ENCODE measurements at regions not wholly inside any gene's neighbourhood (a gene's known extent, or its start where the extent isn't known, plus 50 kb on each side); places are given as distances from the start of the nearest gene placed in this dataset.

- Histone ChIP-seq H3K4me1 (ENCODE audit: control insufficient read depth, insufficient read depth, low read length) (no peaks in the 10 kb centered on the region), H3K36me3 (ENCODE audit: control insufficient read depth, insufficient read depth, low read length) (no peaks in the 10 kb centered on the region), H3K27me3 (ENCODE audit: control insufficient read depth, insufficient read depth, low read length) (no peaks in the 10 kb centered on the region), H3K27ac (ENCODE audit: low read depth, low read length) (no peak overlapping the region), H3K4me3 (ENCODE audit: low read length) (no peak overlapping the region), H3K9ac (ENCODE audit: low read length) (no peak overlapping the region)
These were observed 220.7 kb downstream of the KCNJ2 start for GRCh38 chr17:70390049-70390448.

- no peaks in the 10 kb centered on the region for H3K36me3 ChIP-seq (ENCODE audit: control insufficient read depth, insufficient read depth, low read length)
- H3K27ac ChIP-seq (ENCODE audit: low read depth, low read length): no peak overlapping the region
- H3K4me1 ChIP-seq (ENCODE audit: control insufficient read depth, insufficient read depth, low read length): no peaks in the 10 kb centered on the region
- no peak overlapping the region for H3K4me3 ChIP-seq (ENCODE audit: low read length)
- no peak overlapping the region for H3K9ac ChIP-seq (ENCODE audit: low read length)
- H3K27me3 ChIP-seq (ENCODE audit: control insufficient read depth, insufficient read depth, low read length): no peaks in the 10 kb centered on the region
These were observed 225.3 kb downstream of the KCNJ2 start for GRCh38 chr17:70394473-70395232.

- no peak overlapping the region for H3K4me3 ChIP-seq (ENCODE audit: low read length)
These were observed 236.3 kb downstream of the KCNJ2 start for GRCh38 chr17:70405492-70406220.

GRCh38 chr17:70407506-70407905 lies 238.2 kb downstream of the KCNJ2 start:
- Histone ChIP-seq H3K36me3 (ENCODE audit: control insufficient read depth, insufficient read depth, low read length) (no peaks in the 10 kb centered on the region), H3K4me1 (ENCODE audit: control insufficient read depth, insufficient read depth, low read length) (no peaks in the 10 kb centered on the region), H3K9ac (ENCODE audit: low read length) (no peak overlapping the region), H3K4me3 (ENCODE audit: low read length) (no peak overlapping the region), H3K27ac (ENCODE audit: low read depth, low read length) (no peak overlapping the region), H3K27me3 (ENCODE audit: control insufficient read depth, insufficient read depth, low read length) (no peaks in the 10 kb centered on the region)

More at GRCh38 chr17:70405492-70406220, 236.3 kb downstream of the KCNJ2 start:
- Histone ChIP-seq H3K27ac (ENCODE audit: low read depth, low read length) (no peak overlapping the region), H3K9ac (ENCODE audit: low read length) (no peak overlapping the region), H3K36me3 (ENCODE audit: control insufficient read depth, insufficient read depth, low read length) (no peaks in the 10 kb centered on the region), H3K27me3 (ENCODE audit: control insufficient read depth, insufficient read depth, low read length) (no peaks in the 10 kb centered on the region), H3K4me1 (ENCODE audit: control insufficient read depth, insufficient read depth, low read length) (no peaks in the 10 kb centered on the region)

GRCh38 chr17:70408768-70409167 lies 239.4 kb downstream of the KCNJ2 start:
- no peak overlapping the region for H3K4me3 ChIP-seq (ENCODE audit: low read length)
- H3K36me3 ChIP-seq (ENCODE audit: control insufficient read depth, insufficient read depth, low read length): no peaks in the 10 kb centered on the region
- H3K4me1 ChIP-seq (ENCODE audit: control insufficient read depth, insufficient read depth, low read length): no peaks in the 10 kb centered on the region
- no peak overlapping the region for H3K9ac ChIP-seq (ENCODE audit: low read length)
- H3K27ac ChIP-seq (ENCODE audit: low read depth, low read length): no peak overlapping the region
- no peaks in the 10 kb centered on the region for H3K27me3 ChIP-seq (ENCODE audit: control insufficient read depth, insufficient read depth, low read length)

- H3K9ac ChIP-seq (ENCODE audit: low read length): no peak overlapping the region
- H3K36me3 ChIP-seq (ENCODE audit: control insufficient read depth, insufficient read depth, low read length): no peaks in the 10 kb centered on the region
- H3K4me3 ChIP-seq (ENCODE audit: low read length): no peak overlapping the region
- H3K4me1 ChIP-seq (ENCODE audit: control insufficient read depth, insufficient read depth, low read length): no peaks in the 10 kb centered on the region
- H3K27me3 ChIP-seq (ENCODE audit: control insufficient read depth, insufficient read depth, low read length): no peaks in the 10 kb centered on the region
- no peak overlapping the region for H3K27ac ChIP-seq (ENCODE audit: low read depth, low read length)
These were observed 245.0 kb downstream of the KCNJ2 start for GRCh38 chr17:70414300-70414699.

- Histone ChIP-seq H3K9ac (ENCODE audit: low read length) (no peak overlapping the region), H3K36me3 (ENCODE audit: control insufficient read depth, insufficient read depth, low read length) (no peaks in the 10 kb centered on the region), H3K4me1 (ENCODE audit: control insufficient read depth, insufficient read depth, low read length) (no peaks in the 10 kb centered on the region), H3K4me3 (ENCODE audit: low read length) (no peak overlapping the region), H3K27me3 (ENCODE audit: control insufficient read depth, insufficient read depth, low read length) (no peaks in the 10 kb centered on the region), H3K27ac (ENCODE audit: low read depth, low read length) (no peak overlapping the region)
These were observed 251.6 kb downstream of the KCNJ2 start for GRCh38 chr17:70420861-70421445.

GRCh38 chr17:70422862-70423261 lies 253.5 kb downstream of the KCNJ2 start:
- Histone ChIP-seq H3K4me1 (ENCODE audit: control insufficient read depth, insufficient read depth, low read length) (no peaks in the 10 kb centered on the region), H3K27me3 (ENCODE audit: control insufficient read depth, insufficient read depth, low read length) (no peaks in the 10 kb centered on the region), H3K27ac (ENCODE audit: low read depth, low read length) (no peak overlapping the region)

GRCh38 chr17:70423562-70423961 lies 254.2 kb downstream of the KCNJ2 start:
- Histone ChIP-seq H3K36me3 (ENCODE audit: control insufficient read depth, insufficient read depth, low read length) (no peaks in the 10 kb centered on the region), H3K27ac (ENCODE audit: low read depth, low read length) (no peak overlapping the region), H3K9ac (ENCODE audit: low read length) (no peak overlapping the region), H3K4me1 (ENCODE audit: control insufficient read depth, insufficient read depth, low read length) (no peaks in the 10 kb centered on the region), H3K4me3 (ENCODE audit: low read length) (no peak overlapping the region), H3K27me3 (ENCODE audit: control insufficient read depth, insufficient read depth, low read length) (no peaks in the 10 kb centered on the region)

More at GRCh38 chr17:70422862-70423261, 253.5 kb downstream of the KCNJ2 start:
- H3K4me3 ChIP-seq (ENCODE audit: low read length): no peak overlapping the region
- H3K9ac ChIP-seq (ENCODE audit: low read length): no peak overlapping the region
- no peaks in the 10 kb centered on the region for H3K36me3 ChIP-seq (ENCODE audit: control insufficient read depth, insufficient read depth, low read length)

GRCh38 chr17:70426752-70427151 lies 257.4 kb downstream of the KCNJ2 start:
- Histone ChIP-seq H3K27ac (ENCODE audit: low read depth, low read length) (no peak overlapping the region), H3K27me3 (ENCODE audit: control insufficient read depth, insufficient read depth, low read length) (no peaks in the 10 kb centered on the region), H3K4me1 (ENCODE audit: control insufficient read depth, insufficient read depth, low read length) (no peaks in the 10 kb centered on the region), H3K9ac (ENCODE audit: low read length) (no peak overlapping the region), H3K36me3 (ENCODE audit: control insufficient read depth, insufficient read depth, low read length) (no peaks in the 10 kb centered on the region), H3K4me3 (ENCODE audit: low read length) (no peak overlapping the region)

- H3K36me3 ChIP-seq (ENCODE audit: control insufficient read depth, insufficient read depth, low read length): no peaks in the 10 kb centered on the region
- H3K27me3 ChIP-seq (ENCODE audit: control insufficient read depth, insufficient read depth, low read length): no peaks in the 10 kb centered on the region
- H3K4me1 ChIP-seq (ENCODE audit: control insufficient read depth, insufficient read depth, low read length): no peaks in the 10 kb centered on the region
- H3K27ac ChIP-seq (ENCODE audit: low read depth, low read length): no peak overlapping the region
- H3K4me3 ChIP-seq (ENCODE audit: low read length): no peak overlapping the region
- no peak overlapping the region for H3K9ac ChIP-seq (ENCODE audit: low read length)
These were observed 265.5 kb downstream of the KCNJ2 start for GRCh38 chr17:70434536-70435490.

GRCh38 chr17:70437656-70438055 lies 268.3 kb downstream of the KCNJ2 start:
- Histone ChIP-seq H3K36me3 (ENCODE audit: control insufficient read depth, insufficient read depth, low read length) (no peaks in the 10 kb centered on the region), H3K4me3 (ENCODE audit: low read length) (no peak overlapping the region), H3K27me3 (ENCODE audit: control insufficient read depth, insufficient read depth, low read length) (no peaks in the 10 kb centered on the region), H3K4me1 (ENCODE audit: control insufficient read depth, insufficient read depth, low read length) (no peaks in the 10 kb centered on the region), H3K27ac (ENCODE audit: low read depth, low read length) (no peak overlapping the region), H3K9ac (ENCODE audit: low read length) (no peak overlapping the region)
